HUES48 (cell line): ENCODE measurements at regions not wholly inside any gene's neighbourhood (a gene's known extent, or its start where the extent isn't known, plus 50 kb on each side); places are given as distances from the start of the nearest gene placed in this dataset.

Experiments used
- H3K27ac ChIP-seq: one replicate; pipeline ENCODE4 v1.7.0; 2013; ENCODE audit warnings: low read depth, low read length, inconsistent platforms
- H3K27me3 ChIP-seq: 2 replicates; pipeline ENCODE4 v1.6.1; 2013; ENCODE audit warnings: mild to moderate bottlenecking, low read length; ENCODE audit not compliant: control insufficient read depth, insufficient read depth
- H3K36me3 ChIP-seq: 2 replicates; pipeline ENCODE4 v1.6.1; 2013; ENCODE audit warnings: low read length; ENCODE audit not compliant: control insufficient read depth, insufficient read depth
- H3K4me1 ChIP-seq: 2 replicates; pipeline ENCODE4 v1.6.1; 2013; ENCODE audit warnings: mild to moderate bottlenecking, low read length; ENCODE audit not compliant: control insufficient read depth, insufficient read depth
- H3K4me3 ChIP-seq: 2 replicates; pipeline ENCODE4 v1.5.1; 2013; ENCODE audit warnings: mild to moderate bottlenecking, low read depth, low read length
- H3K9ac ChIP-seq: 2 replicates; pipeline ENCODE4 v1.6.1; 2013; ENCODE audit warnings: mild to moderate bottlenecking, low read depth, low read length, moderate library complexity
- H3K9me3 ChIP-seq: 2 replicates; pipeline ENCODE4 v1.6.1; 2013; ENCODE audit warnings: low read length; ENCODE audit not compliant: control insufficient read depth, insufficient read depth

DNA sequence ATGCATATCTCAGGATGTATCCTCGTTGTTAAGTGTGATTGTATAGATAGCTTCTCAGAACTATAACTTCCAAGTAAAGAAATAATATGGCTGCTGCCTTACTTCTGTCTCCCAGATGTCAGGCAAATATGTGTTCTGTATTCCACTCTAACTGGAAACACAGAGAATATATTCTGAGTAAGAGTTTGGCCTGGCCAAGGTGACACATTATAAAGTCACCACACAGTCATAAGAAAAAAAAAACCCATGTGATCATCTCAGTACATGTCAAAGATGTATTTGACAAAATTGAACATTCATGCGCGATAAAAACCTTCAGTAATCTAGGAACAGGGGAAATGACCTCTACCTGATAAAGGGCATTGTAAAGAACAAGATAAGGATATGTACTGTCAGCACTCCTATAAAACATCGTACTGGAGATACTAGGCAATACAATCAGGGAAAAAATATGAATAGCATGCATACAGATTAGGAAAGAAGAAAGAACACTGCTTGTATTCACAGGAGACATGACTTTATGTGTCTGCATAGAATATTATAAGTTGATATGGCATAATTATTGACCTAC, 207.1 kb downstream of the ZNF330 start:
- H3K27ac ChIP-seq: no peak overlapping the region
- no peaks in the 10 kb centered on the region for H3K4me1 ChIP-seq
- no peak overlapping the region for H3K4me3 ChIP-seq
- no peaks in the 10 kb centered on the region for H3K9me3 ChIP-seq
- no peaks in the 10 kb centered on the region for H3K36me3 ChIP-seq
- no peaks in the 10 kb centered on the region for H3K27me3 ChIP-seq
- no peak overlapping the region for H3K9ac ChIP-seq

DNA sequence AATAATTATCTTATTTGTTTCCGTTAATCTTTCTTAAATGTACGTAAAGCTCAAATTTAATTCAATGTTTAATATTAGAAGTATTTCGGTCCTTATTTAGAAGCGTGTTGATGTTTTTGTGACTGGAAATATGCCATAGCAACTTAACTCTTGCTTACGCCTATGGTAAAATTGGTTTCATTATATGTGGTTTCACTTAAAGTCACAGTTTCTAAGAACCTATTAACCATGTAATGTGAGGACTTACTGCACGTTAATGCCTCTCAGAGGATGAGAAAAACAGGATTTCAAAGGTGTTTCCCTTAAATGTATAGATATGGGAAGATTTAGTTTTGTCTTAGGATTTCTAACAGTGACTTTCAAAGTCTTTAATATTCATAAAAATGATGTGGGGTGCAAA, 206.4 kb upstream of the IL15 start:
- H3K27me3 ChIP-seq: no peaks in the 10 kb centered on the region

DNA sequence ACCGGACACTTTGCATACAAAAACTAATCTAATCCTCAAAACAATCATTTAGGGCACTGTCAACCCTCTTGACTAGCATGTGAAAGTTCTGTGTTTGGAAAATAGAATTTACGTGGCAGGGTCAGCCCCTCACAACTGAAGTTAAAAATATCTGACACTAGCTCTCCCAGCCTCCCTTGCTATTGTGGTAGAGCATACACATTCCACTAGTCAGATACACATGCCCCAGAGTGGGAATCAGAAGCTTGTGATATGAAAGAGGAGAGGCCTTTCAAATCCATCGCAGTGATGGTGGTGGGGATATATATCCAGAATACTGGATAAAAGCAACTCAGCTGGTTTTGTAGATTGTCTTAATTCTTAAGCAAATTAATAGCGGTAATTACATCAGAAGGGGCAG, 205.7 kb upstream of the IL15 start:
- H3K9me3 ChIP-seq: no peaks in the 10 kb centered on the region
- no peak overlapping the region for H3K9ac ChIP-seq
- H3K4me1 ChIP-seq: no peaks in the 10 kb centered on the region
- H3K27me3 ChIP-seq: no peaks in the 10 kb centered on the region
- no peaks in the 10 kb centered on the region for H3K36me3 ChIP-seq
- H3K4me3 ChIP-seq: no peak overlapping the region
- no peak overlapping the region for H3K27ac ChIP-seq

More for the DNA sequence above, 206.4 kb upstream of the IL15 start:
- Histone ChIP-seq H3K9ac (no peak overlapping the region), H3K27ac (no peak overlapping the region), H3K9me3 (no peaks in the 10 kb centered on the region), H3K4me1 (no peaks in the 10 kb centered on the region), H3K4me3 (no peak overlapping the region), H3K36me3 (no peaks in the 10 kb centered on the region)

DNA sequence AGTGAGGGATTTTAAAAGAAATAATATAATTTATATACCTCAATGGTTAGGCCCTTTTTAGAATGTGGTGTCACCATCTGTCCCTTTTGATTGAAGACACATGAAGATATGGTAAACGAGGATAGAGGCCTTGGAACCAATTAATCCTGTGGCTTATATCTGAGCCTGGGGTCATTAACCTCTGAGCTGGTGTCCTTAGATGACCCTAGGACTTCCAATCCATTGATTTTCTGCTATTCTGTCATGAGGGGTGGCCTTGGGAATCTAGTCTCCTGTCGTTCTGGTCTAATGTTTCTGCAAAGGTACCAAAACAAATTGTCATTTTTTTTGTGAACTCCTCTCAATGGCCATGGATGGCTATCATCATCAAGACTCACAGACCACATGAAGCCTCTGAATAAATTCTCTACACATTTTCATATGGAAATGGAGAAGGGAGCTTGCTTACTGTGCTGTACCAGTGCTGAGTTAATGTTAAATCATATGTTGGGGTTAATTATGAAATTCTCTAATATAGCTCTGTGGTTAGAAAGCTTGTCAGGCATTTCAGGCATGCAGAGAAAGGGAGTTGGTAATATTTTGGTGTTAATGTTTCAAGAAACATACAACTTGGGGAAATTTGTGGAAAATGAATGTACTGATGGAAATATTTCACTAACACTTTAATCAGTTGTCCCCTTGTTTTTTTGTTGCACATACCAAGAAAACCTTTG, 204.2 kb upstream of the IL15 start:
- Histone ChIP-seq H3K36me3 (no peaks in the 10 kb centered on the region), H3K4me3 (no peak overlapping the region), H3K4me1 (no peaks in the 10 kb centered on the region), H3K27ac (no peak overlapping the region), H3K9me3 (no peaks in the 10 kb centered on the region), H3K27me3 (no peaks in the 10 kb centered on the region), H3K9ac (no peak overlapping the region)

DNA sequence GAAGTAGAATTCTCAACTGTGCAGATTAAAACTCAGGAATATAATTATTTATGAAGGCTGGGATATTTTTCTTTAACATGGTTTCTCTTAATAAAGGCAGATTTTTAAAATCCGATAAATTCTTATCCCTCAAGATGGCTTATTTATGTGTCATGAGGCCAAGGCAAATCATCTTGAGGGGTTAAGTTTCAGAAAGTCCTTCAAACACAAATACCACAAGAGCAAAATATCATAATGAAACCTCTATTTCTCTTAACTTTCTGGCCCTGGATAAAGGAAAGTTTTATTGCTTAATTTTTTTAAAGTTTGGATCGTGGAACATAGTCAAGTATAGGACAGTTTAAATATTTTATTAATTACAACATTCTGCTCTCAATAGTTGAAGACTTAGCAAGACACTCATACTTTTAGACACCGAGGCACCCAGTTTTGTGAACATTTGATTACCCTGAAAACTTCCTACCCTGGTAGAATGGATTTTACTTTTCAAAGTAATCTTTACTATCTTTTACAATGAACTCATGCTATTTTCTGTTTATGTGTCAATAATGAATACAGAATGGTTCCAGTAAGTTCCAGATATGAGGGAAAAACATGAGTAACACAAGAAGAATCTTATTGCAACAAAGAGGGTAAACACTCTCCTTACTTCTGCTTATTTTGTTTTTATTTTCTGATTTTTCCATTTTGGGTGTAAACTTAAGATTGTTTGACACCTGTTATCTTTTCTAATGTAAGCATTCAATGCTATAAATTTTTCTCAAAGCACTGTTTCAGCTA, 200.7 kb upstream of the IL15 start:
- no peak overlapping the region for H3K9ac ChIP-seq
- no peaks in the 10 kb centered on the region for H3K9me3 ChIP-seq
- H3K4me1 ChIP-seq: no peaks in the 10 kb centered on the region
- H3K4me3 ChIP-seq: no peak overlapping the region
- H3K27me3 ChIP-seq: no peaks in the 10 kb centered on the region
- no peak overlapping the region for H3K27ac ChIP-seq
- H3K36me3 ChIP-seq: no peaks in the 10 kb centered on the region

DNA sequence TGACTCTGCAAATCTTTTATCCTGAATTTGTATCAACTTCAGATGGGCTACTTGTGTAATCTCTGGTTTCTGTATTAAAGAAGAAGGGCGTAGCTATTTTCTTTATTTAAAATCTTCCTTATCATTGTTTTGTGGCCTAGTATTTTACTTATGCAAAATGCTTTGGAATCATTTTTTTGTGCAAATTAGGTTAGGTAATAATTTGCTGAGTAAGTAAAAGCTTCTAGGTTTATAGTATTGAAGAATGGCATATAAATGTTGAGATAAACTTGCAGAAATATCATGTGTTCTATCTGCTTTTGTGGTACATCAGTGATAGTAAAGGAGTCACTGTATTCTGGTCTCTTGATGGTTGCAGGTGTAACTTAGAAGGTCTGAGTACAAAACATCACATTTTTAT, 197.2 kb upstream of the IL15 start:
- no peaks in the 10 kb centered on the region for H3K27me3 ChIP-seq
- no peaks in the 10 kb centered on the region for H3K36me3 ChIP-seq
- no peak overlapping the region for H3K4me3 ChIP-seq
- no peaks in the 10 kb centered on the region for H3K4me1 ChIP-seq
- H3K9me3 ChIP-seq: no peaks in the 10 kb centered on the region
- no peak overlapping the region for H3K9ac ChIP-seq
- no peak overlapping the region for H3K27ac ChIP-seq

DNA sequence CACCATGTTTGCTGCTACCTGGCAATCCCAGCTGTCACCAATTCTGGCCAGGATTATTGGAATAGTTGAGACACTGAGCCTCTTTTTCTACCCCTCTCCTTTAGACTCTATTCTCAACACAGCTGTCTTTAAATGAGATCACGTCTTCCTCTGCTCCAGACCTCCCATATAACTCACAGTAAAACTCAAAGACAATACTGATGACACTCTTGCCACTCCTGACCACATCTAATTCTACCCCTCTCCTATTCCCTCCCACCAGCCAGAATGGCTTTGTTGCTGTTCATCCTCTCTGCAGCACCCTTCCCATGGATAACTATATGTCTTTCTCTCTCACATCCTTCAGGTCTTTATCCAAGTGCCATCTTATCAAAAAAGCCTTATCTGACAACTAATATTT, 188.6 kb upstream of the IL15 start:
- H3K9me3 ChIP-seq: no peaks in the 10 kb centered on the region
- H3K27ac ChIP-seq: no peak overlapping the region
- no peaks in the 10 kb centered on the region for H3K27me3 ChIP-seq
- no peaks in the 10 kb centered on the region for H3K4me1 ChIP-seq
- no peaks in the 10 kb centered on the region for H3K36me3 ChIP-seq
- no peak overlapping the region for H3K4me3 ChIP-seq
- no peak overlapping the region for H3K9ac ChIP-seq

DNA sequence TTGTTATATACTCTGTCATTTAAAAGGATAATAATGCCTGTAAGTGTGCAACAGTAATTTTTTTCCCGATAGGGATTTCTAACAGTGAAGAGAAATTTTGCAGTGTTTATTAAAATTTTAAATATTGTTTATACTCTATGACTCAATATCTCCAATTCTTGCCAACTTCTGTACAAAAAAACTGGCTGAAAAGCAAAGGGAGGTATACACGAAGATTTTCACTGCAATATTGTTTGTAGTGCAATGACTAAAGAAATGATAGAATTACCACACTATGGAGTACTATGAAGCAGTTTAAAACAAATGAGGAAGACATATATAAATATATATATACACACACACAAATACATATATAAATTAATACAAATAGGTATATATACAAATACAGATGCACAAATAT, 187.9 kb upstream of the IL15 start:
- H3K9ac ChIP-seq: no peak overlapping the region

DNA sequence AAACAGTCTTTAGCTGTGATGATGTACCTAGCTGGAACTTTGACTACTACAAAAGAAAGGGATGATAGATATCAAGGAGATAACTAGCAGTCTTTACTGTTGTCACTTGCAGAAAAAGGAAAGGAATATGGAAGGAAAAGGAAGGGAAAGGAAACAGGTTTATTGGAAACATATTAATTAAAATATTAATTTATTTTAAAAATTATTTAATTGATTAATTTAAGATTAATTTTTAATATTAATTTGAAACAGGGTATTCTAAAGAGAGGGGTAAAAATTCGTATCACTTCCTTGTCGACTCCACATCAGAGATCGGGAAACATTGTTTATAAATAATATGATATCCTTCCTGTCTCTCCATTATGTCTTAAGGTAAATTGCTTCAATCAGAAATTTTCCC, 186.5 kb upstream of the IL15 start:
- Histone ChIP-seq H3K27ac (no peak overlapping the region), H3K9me3 (no peaks in the 10 kb centered on the region), H3K36me3 (no peaks in the 10 kb centered on the region), H3K4me3 (no peak overlapping the region), H3K27me3 (no peaks in the 10 kb centered on the region), H3K9ac (no peak overlapping the region), H3K4me1 (no peaks in the 10 kb centered on the region)

More for the DNA sequence above, 187.9 kb upstream of the IL15 start:
- Histone ChIP-seq H3K27me3 (no peaks in the 10 kb centered on the region), H3K36me3 (no peaks in the 10 kb centered on the region), H3K4me3 (no peak overlapping the region), H3K4me1 (no peaks in the 10 kb centered on the region), H3K27ac (no peak overlapping the region), H3K9me3 (no peaks in the 10 kb centered on the region)

DNA sequence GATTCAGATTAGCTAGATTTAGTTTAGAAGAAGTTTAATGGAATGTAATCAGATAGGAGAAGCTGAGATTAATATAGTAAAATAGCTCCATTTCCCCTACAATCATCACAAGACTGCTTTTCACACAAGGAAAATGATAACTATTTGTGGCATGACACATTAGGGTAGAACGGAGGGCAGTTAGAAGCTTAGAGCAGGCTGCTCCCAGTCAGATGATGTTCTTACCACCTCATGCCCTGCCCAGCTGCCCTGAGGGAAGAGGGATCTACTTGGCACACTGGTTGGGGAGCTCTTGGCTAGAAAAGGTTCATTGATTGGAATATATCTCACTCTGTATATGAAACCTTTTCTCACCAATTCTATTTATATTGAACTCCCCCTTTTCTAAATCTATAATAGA, 180.7 kb upstream of the IL15 start:
- H3K36me3 ChIP-seq: no peaks in the 10 kb centered on the region
- H3K9ac ChIP-seq: no peak overlapping the region
- H3K27ac ChIP-seq: no peak overlapping the region
- H3K4me1 ChIP-seq: no peaks in the 10 kb centered on the region
- no peaks in the 10 kb centered on the region for H3K27me3 ChIP-seq
- H3K4me3 ChIP-seq: no peak overlapping the region
- H3K9me3 ChIP-seq: no peaks in the 10 kb centered on the region

DNA sequence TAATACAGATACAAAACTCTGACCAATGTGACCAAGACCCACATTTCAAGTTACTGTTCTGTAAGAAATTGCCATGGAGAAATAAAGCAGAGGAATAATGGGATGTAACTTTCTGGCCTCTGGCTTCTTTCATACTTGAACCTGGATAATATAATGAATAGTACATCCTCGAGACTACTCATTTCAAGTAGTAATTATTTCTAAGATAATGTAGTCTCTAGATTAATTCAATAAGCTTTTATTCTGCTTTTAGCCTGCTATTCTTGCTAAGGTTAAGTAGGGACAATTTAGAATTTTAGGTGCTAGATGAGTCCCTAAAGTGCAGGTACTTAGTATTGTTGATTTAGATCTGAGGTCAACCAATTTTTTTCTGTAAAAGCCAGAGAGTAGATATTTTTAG, 178.7 kb upstream of the IL15 start:
- no peaks in the 10 kb centered on the region for H3K4me1 ChIP-seq
- H3K27me3 ChIP-seq: no peaks in the 10 kb centered on the region
- H3K36me3 ChIP-seq: no peaks in the 10 kb centered on the region
- H3K27ac ChIP-seq: no peak overlapping the region
- H3K9me3 ChIP-seq: no peaks in the 10 kb centered on the region
- no peak overlapping the region for H3K4me3 ChIP-seq
- no peak overlapping the region for H3K9ac ChIP-seq
